ENCODE measurements at regions not wholly inside any gene's neighbourhood (a gene's known extent, or its start where the extent isn't known, plus 50 kb on each side); places are given as distances from the start of the nearest gene placed in this dataset.

DNA sequence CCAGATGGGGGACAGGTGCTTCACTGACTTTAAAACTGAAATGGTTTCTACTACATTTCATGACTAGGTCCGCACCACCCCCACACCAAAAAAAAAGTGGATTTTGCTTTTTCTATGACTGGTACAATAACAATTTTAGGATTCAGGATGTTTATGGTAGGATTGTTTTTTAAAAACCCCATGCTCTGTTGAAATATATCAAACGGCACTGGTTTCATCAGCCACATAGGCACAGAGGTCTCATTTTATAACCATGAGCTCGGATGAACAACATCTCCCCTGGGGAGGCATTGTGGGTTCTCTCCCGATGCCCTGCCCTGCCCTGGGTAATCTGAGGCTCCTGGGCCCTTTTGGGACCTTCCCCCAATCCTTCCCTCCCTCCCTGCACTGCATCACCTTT, 202.7 kb upstream of the KBTBD8 start:
- BruUV-seq (replicated peaks) = no TSS peak
- POLR2A ChIA-PET = no interaction called here

DNA sequence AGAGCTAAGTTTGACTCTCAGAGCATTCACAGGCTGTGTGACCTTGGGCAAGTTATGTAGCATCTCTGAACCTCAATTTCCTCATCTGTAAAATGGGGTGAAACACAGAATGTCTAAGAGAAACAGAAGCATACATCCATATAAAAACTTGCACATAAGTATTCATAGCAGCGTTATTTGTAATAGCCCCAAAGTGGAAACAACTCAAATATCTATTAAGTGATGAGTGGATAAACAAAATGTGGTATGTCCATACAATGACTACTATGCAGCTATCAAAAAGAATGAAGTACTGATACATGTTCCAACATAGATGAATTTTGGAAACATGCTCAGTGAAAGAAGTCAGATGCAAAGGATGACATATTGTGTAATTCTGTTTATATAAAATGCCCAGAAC, 201.8 kb upstream of the KBTBD8 start:
- Mint-ChIP-seq H3K27me3 (ENCODE audit: insufficient read depth, unreplicated experiment) (peaks cover 7% of the 10 kb centered on the region), H3K4me3 (ENCODE audit: unreplicated experiment) (no peak overlapping the region), H3K27ac (ENCODE audit: unreplicated experiment) (no peak overlapping the region), H3K4me1 (ENCODE audit: low read depth, unreplicated experiment) (no peaks in the 10 kb centered on the region), H3K9me3 (ENCODE audit: unreplicated experiment) (no peaks in the 10 kb centered on the region), H3K36me3 (ENCODE audit: insufficient read depth, unreplicated experiment) (no peaks in the 10 kb centered on the region)
- ChIA-PET CTCF (no interaction called here), POLR2A (no interaction called here)
- BruUV-seq (replicated peaks) = no TSS peak
- intact Hi-C loops (cut with micrococcal nuclease; ENCODE audit: unreplicated experiment) = no loop called here
- TF ChIP-seq, protein P1, sequence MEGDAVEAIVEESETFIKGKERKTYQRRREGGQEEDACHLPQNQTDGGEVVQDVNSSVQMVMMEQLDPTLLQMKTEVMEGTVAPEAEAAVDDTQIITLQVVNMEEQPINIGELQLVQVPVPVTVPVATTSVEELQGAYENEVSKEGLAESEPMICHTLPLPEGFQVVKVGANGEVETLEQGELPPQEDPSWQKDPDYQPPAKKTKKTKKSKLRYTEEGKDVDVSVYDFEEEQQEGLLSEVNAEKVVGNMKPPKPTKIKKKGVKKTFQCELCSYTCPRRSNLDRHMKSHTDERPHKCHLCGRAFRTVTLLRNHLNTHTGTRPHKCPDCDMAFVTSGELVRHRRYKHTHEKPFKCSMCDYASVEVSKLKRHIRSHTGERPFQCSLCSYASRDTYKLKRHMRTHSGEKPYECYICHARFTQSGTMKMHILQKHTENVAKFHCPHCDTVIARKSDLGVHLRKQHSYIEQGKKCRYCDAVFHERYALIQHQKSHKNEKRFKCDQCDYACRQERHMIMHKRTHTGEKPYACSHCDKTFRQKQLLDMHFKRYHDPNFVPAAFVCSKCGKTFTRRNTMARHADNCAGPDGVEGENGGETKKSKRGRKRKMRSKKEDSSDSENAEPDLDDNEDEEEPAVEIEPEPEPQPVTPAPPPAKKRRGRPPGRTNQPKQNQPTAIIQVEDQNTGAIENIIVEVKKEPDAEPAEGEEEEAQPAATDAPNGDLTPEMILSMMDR (IDR thresholded peaks at IDR 0.05; ENCODE audit: insufficient read depth in 1 of 2, low read depth in 1 of 2, low read length in 1 of 2, severe bottlenecking in 1 of 2, unreplicated experiment in 1 of 2) = no peak
- no peaks in the 10 kb centered on the region for H3K4me1 ChIP-seq
- H3K4me3 ChIP-seq (ENCODE audit: low read depth, low read length) = no peak overlapping the region
- no peaks in the 10 kb centered on the region for H3K9me3 ChIP-seq
- no peak for DNase-seq
- H3K27me3 ChIP-seq (replicated peaks; ENCODE audit: control insufficient read depth, insufficient read depth, low read length) = no peaks in the 10 kb centered on the region
- H3K36me3 ChIP-seq (ENCODE audit: control insufficient read depth, insufficient read depth, low read length) = no peaks in the 10 kb centered on the region

More for the DNA sequence above, 202.7 kb upstream of the KBTBD8 start:
- Histone ChIP-seq H3K9me3 (no peaks in the 10 kb centered on the region), H3K27me3 (replicated peaks; ENCODE audit: control insufficient read depth, insufficient read depth, low read length) (no peaks in the 10 kb centered on the region), H3K36me3 (ENCODE audit: control insufficient read depth, insufficient read depth, low read length) (no peaks in the 10 kb centered on the region), H3K4me3 (ENCODE audit: low read depth, low read length) (no peak overlapping the region), H3K4me1 (no peaks in the 10 kb centered on the region)
- Mint-ChIP-seq H3K4me1 (ENCODE audit: low read depth, unreplicated experiment) (no peaks in the 10 kb centered on the region), H3K27ac (ENCODE audit: unreplicated experiment) (no peak overlapping the region), H3K9me3 (ENCODE audit: unreplicated experiment) (no peaks in the 10 kb centered on the region), H3K27me3 (ENCODE audit: insufficient read depth, unreplicated experiment) (peaks cover 9% of the 10 kb centered on the region), H3K36me3 (ENCODE audit: insufficient read depth, unreplicated experiment) (no peaks in the 10 kb centered on the region), H3K4me3 (ENCODE audit: unreplicated experiment) (no peak overlapping the region)
- TF ChIP-seq, protein P1 (IDR thresholded peaks at IDR 0.05; ENCODE audit: insufficient read depth in 1 of 2, low read depth in 1 of 2, low read length in 1 of 2, severe bottlenecking in 1 of 2, unreplicated experiment in 1 of 2) = no peak
- no peak for DNase-seq
- intact Hi-C loops (cut with micrococcal nuclease; ENCODE audit: unreplicated experiment) = no loop called here
- CTCF ChIA-PET = no interaction called here

DNA sequence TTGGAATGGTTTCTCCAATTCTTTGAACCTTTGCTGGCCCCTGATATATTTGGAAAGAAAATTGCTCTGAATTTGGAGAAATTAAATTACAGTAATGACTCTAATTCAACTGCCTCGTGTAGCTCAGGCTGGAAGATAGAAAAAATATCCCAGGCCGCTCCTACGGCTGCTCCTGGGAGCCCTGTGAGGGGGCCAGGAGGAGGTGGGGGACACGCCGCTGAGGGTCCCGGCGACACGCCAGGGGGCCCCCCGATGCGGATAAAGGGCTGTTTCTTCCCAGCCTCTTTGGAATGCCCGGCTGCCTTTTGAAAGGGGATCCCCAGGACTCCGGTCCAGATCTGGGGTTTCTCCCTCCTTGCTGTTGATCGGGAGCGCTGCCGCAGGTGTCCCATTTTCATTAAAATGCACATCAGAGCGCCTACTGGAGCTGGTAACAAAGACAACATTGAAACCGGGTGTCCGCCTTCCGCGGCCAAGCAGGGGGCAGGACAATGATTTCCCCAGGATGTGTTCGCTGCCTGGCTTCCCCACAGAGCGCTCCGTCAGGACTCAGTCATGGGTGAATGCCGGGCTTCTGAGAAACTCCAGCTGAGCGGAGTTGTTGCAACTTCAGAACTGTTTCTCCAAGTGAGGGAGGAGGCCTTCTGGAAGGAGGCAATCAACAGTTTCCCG, 200.1 kb upstream of the KBTBD8 start:
- H3K4me3 Mint-ChIP-seq (ENCODE audit: unreplicated experiment) = no peak overlapping the region
- Histone ChIP-seq H3K4me1 (no peaks in the 10 kb centered on the region), H3K36me3 (ENCODE audit: control insufficient read depth, insufficient read depth, low read length) (no peaks in the 10 kb centered on the region), H3K9me3 (no peaks in the 10 kb centered on the region), H3K4me3 (ENCODE audit: low read depth, low read length) (no peak overlapping the region), H3K27me3 (replicated peaks; ENCODE audit: control insufficient read depth, insufficient read depth, low read length) (no peaks in the 10 kb centered on the region)
- TF ChIP-seq, protein P1 (IDR thresholded peaks at IDR 0.05; ENCODE audit: insufficient read depth in 1 of 2, low read depth in 1 of 2, low read length in 1 of 2, severe bottlenecking in 1 of 2, unreplicated experiment in 1 of 2) = no peak
- no TSS peak for BruUV-seq (replicated peaks)
- H3K27me3 Mint-ChIP-seq (ENCODE audit: insufficient read depth, unreplicated experiment) = peaks cover under 1% of the 10 kb centered on the region
- DNase-seq = no peak
- H3K4me1 Mint-ChIP-seq (ENCODE audit: low read depth, unreplicated experiment) = no peaks in the 10 kb centered on the region
- ChIA-PET POLR2A (no interaction called here), CTCF (no interaction called here)
- no peaks in the 10 kb centered on the region for H3K36me3 Mint-ChIP-seq (ENCODE audit: insufficient read depth, unreplicated experiment)
- H3K9me3 Mint-ChIP-seq (ENCODE audit: unreplicated experiment) = no peaks in the 10 kb centered on the region
- intact Hi-C loops (cut with micrococcal nuclease; ENCODE audit: unreplicated experiment) = no loop called here
- no peak overlapping the region for H3K27ac Mint-ChIP-seq (ENCODE audit: unreplicated experiment)
